Adrenal gland (tissue), 5 donors: ENCODE measurements at regions not wholly inside any gene's neighbourhood (a gene's known extent, or its start where the extent isn't known, plus 50 kb on each side); places are given as distances from the start of the nearest gene placed in this dataset.

Experiments
- POLR2A ChIP-seq, 2 donors: fragments of 450-650 bp; IDR thresholded peaks; one replicate each; pipeline ENCODE4 v1.6.1; 2017; ENCODE audit warnings: antibody characterized with exemption in 2 of 2, mild to moderate bottlenecking in 2 of 2, moderate library complexity in 1 of 2
- TF ChIP-seq, protein P1 (sequence below), 6 experiments: fragments of 450-650 bp in 4 of 6; fragments of 200-600 bp in 2 of 6; sonication (generic) in 1 of 6; IDR thresholded peaks; 1 replicate in 5 of 6; 2 replicates in 1 of 6; pipeline versions ENCODE4 v1.5.1 to v1.8.0; 2016 to 2021; ENCODE audit warnings: antibody characterized with exemption in 6 of 6, mild to moderate bottlenecking in 2 of 6, moderate library complexity in 1 of 6
- donor health status: DM: no; HTN: no; CAD: no.

DNA sequence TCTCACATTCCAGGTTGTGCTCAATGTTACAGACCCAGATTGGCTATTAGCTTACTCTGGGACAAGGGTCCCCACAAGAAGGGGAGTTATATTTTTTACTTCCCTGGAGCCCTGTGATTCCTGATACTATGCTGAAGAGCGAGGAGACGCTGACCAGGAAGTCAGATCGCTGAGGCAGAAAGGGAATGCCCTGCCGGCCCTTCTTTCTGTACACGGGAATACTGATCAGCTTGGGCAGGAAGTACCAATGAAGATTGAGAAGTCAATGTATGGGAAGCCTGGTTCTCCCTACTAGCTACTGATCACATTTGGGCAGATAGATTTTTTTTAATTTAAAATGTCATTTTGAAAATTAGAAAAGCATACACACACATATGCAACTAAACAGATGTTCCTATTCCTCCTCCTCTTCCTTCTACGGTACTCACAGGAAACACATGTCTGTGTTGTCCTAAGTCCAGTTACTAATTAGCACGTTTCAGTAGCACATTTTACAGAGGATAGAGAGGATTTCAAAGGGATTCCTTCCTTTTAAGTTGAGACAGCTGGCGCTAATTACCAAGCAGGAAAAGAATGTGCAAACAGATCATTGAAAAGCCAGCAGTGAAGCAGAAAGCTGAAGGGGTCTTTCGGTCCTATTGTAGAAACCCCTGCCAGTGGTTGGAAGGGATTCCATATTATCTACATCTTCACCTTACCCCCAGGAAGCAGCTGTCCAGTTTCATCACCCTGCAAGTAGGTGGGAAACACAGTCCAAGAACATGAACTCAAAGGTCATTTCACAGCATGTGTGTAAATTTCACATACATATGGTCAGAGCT lies 292.4 kb downstream of the DUSP6 start:
- TF ChIP-seq POLR2A (IDR thresholded peaks at IDR 0.05), result no peak
- TF ChIP-seq, protein P1, sequence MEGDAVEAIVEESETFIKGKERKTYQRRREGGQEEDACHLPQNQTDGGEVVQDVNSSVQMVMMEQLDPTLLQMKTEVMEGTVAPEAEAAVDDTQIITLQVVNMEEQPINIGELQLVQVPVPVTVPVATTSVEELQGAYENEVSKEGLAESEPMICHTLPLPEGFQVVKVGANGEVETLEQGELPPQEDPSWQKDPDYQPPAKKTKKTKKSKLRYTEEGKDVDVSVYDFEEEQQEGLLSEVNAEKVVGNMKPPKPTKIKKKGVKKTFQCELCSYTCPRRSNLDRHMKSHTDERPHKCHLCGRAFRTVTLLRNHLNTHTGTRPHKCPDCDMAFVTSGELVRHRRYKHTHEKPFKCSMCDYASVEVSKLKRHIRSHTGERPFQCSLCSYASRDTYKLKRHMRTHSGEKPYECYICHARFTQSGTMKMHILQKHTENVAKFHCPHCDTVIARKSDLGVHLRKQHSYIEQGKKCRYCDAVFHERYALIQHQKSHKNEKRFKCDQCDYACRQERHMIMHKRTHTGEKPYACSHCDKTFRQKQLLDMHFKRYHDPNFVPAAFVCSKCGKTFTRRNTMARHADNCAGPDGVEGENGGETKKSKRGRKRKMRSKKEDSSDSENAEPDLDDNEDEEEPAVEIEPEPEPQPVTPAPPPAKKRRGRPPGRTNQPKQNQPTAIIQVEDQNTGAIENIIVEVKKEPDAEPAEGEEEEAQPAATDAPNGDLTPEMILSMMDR (IDR thresholded peaks at IDR 0.05), result no peak
